Right lobe of liver (tissue), 4 donors: ENCODE measurements at regions not wholly inside any gene's neighbourhood (a gene's known extent, or its start where the extent isn't known, plus 50 kb on each side); places are given as distances from the start of the nearest gene placed in this dataset.

Source experiments
- CTCF ChIP-seq, 4 donors: fragments of 200-600 bp in 3 of 4; fragments of 450-650 bp in 1 of 4; IDR thresholded peaks; one replicate each; pipeline versions ENCODE4 v1.5.1 to v1.8.0; 2016 to 2022; ENCODE audit warnings: antibody characterized with exemption in 4 of 4, mild to moderate bottlenecking in 2 of 4
- POLR2A ChIP-seq: fragments of 450-650 bp; IDR thresholded peaks from one replicate; pipeline ENCODE4 v1.6.1; 2017; ENCODE audit warnings: antibody characterized with exemption, mild to moderate bottlenecking
- donor health status: DM: no; HTN: no; CAD: no.
- donor health status: DM: no; HTN: no; CAD: no.
- donor health status: DM: no; HTN: yes; CAD: no.

- TF ChIP-seq CTCF (IDR thresholded peaks at IDR 0.05): no peak
- no peak for TF ChIP-seq POLR2A
Observed at GRCh38 chr4:125507141-125507540, 192.4 kb downstream of the FAT4 start.
